Prostate gland (tissue), 2 donors: ENCODE measurements at regions not wholly inside any gene's neighbourhood (a gene's known extent, or its start where the extent isn't known, plus 50 kb on each side); places are given as distances from the start of the nearest gene placed in this dataset.

Source experiments
- POLR2A ChIP-seq: fragments of 450-650 bp; IDR thresholded peaks from one replicate; pipeline ENCODE4 v1.6.1; 2016; ENCODE audit warnings: antibody characterized with exemption, mild to moderate bottlenecking
- TF ChIP-seq, protein P1 (sequence below), 4 experiments: fragments of 200-600 bp in 2 of 4; fragments of 450-650 bp in 2 of 4; sonication (generic) in 2 of 4; IDR thresholded peaks; 1 replicate in 3 of 4; 2 replicates in 1 of 4; pipeline ENCODE4 v1.5.1; 2016 to 2019; ENCODE audit warnings: antibody characterized with exemption in 4 of 4, mild to moderate bottlenecking in 2 of 4, moderate library complexity in 2 of 4

GRCh38 chr18:43992741-43993140, 687.9 kb upstream of the SETBP1 start:
- TF ChIP-seq, protein P1, sequence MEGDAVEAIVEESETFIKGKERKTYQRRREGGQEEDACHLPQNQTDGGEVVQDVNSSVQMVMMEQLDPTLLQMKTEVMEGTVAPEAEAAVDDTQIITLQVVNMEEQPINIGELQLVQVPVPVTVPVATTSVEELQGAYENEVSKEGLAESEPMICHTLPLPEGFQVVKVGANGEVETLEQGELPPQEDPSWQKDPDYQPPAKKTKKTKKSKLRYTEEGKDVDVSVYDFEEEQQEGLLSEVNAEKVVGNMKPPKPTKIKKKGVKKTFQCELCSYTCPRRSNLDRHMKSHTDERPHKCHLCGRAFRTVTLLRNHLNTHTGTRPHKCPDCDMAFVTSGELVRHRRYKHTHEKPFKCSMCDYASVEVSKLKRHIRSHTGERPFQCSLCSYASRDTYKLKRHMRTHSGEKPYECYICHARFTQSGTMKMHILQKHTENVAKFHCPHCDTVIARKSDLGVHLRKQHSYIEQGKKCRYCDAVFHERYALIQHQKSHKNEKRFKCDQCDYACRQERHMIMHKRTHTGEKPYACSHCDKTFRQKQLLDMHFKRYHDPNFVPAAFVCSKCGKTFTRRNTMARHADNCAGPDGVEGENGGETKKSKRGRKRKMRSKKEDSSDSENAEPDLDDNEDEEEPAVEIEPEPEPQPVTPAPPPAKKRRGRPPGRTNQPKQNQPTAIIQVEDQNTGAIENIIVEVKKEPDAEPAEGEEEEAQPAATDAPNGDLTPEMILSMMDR (IDR thresholded peaks at IDR 0.05) = no peak
- TF ChIP-seq POLR2A = no peak
